ENCODE measurements at regions not wholly inside any gene's neighbourhood (a gene's known extent, or its start where the extent isn't known, plus 50 kb on each side); places are given as distances from the start of the nearest gene placed in this dataset.

DNA sequence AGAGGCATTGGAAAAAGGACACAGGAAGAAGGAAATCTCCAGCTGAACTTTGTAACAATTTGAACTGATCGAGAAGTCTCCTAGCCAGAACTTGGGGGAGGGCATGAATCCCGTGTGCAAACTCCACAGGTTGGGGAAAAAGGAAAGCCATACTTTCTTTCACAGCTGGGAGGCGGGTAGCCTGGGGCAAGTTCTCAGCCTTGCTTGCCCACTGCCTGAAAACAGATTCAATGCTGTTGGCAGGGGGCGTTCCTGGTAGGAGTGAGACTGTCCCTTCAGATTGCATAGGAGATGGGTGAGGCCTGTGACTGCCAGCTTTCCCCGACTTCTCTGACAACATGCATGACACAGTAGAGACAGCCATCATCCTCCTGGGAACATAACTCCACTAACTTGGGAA lies 289.1 kb upstream of the PHF14 start:
- TF ChIP-seq, protein P1, sequence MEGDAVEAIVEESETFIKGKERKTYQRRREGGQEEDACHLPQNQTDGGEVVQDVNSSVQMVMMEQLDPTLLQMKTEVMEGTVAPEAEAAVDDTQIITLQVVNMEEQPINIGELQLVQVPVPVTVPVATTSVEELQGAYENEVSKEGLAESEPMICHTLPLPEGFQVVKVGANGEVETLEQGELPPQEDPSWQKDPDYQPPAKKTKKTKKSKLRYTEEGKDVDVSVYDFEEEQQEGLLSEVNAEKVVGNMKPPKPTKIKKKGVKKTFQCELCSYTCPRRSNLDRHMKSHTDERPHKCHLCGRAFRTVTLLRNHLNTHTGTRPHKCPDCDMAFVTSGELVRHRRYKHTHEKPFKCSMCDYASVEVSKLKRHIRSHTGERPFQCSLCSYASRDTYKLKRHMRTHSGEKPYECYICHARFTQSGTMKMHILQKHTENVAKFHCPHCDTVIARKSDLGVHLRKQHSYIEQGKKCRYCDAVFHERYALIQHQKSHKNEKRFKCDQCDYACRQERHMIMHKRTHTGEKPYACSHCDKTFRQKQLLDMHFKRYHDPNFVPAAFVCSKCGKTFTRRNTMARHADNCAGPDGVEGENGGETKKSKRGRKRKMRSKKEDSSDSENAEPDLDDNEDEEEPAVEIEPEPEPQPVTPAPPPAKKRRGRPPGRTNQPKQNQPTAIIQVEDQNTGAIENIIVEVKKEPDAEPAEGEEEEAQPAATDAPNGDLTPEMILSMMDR (IDR thresholded peaks at IDR 0.05), result no peak
- no peak for TF ChIP-seq POLR2A (IDR thresholded peaks at IDR 0.05)
